HCT116 (cell line): ENCODE measurements at regions not wholly inside any gene's neighbourhood (a gene's known extent, or its start where the extent isn't known, plus 50 kb on each side); places are given as distances from the start of the nearest gene placed in this dataset.

Experiments
- ATAC-seq: fragments of 200-7000 bp; cut with Tn5 transposase; 2 replicates; pipeline ENCODE4 v1.9.1; 2020; ENCODE audit warnings: mild to moderate bottlenecking, moderate library complexity
- BruUV-seq: library from RNA; stranded (reverse); fragments of 400-500 nt; replicated peaks from 2 replicates; lab custom pipeline; 2021; lab: Mats Ljungman, UMichigan
- CTCF ChIA-PET: fragments of 300-600 bp; sonication (Branson Sonifier 250); formaldehyde crosslinking; loops from one replicate; lab custom pipeline; 2021; ENCODE audit warnings: antibody characterized with exemption; lab: Charles Lee
- POLR2A ChIA-PET: fragments of 300-600, 350-600 bp; sonication (Branson Sonifier 250); formaldehyde crosslinking; loops from one replicate; lab custom pipeline; 2021; ENCODE audit warnings: antibody characterized with exemption; lab: Charles Lee
- RAD21 ChIA-PET, 2 experiments: fragments of 300-600 bp; sonication (Branson Sonifier 250); formaldehyde crosslinking; loops; one replicate each; lab custom pipeline; 2023; ENCODE audit warnings: low total read pairs in 2 of 2; ENCODE audit not compliant: uncharacterized antibody in 2 of 2, unreplicated experiment in 2 of 2, low non-redundant PET in 1 of 2; lab: Charles Lee
- DNase-seq: peaks from one replicate; pipeline ENCODE4 v3.0.0-alpha.2; 2010; ENCODE audit warnings: low read depth, low spot score
- H2AFZ ChIP-seq: fragments of 200-600 bp; shearing (Covaris generic), sonication (generic); 2 replicates; pipeline ENCODE4 v1.6.1; 2017; ENCODE audit warnings: low read depth, mixed run types, mixed read lengths, antibody characterized with exemption, low read length; ENCODE audit not compliant: poor library complexity, severe bottlenecking
- H3K27ac ChIP-seq: 2 replicates; pipeline ENCODE4 v1.5.1; 2012; ENCODE audit warnings: low read depth, low read length
- H3K27me3 ChIP-seq: fragments of 200-600 bp; sonication (generic); 2 replicates; pipeline ENCODE4 v1.6.1; 2016; ENCODE audit warnings: mixed run types, low read length, mixed read lengths; ENCODE audit not compliant: insufficient read depth
- H3K36me3 ChIP-seq, 2 experiments: fragments of 200-500 bp in 1 of 2; fragments of 200-600 bp in 1 of 2; sonication (Bioruptor generic) in 1 of 2; sonication (generic) in 1 of 2; 2 replicates each; pipeline versions ENCODE4 v1.5.1 to v1.6.1; 2014 to 2016; ENCODE audit warnings: low read length in 2 of 2, inconsistent platforms in 1 of 2, mixed read lengths in 1 of 2, mixed run types in 1 of 2; ENCODE audit not compliant: insufficient read depth in 2 of 2, control insufficient read depth in 1 of 2
- H3K4me1 ChIP-seq, 2 experiments: fragments of 200-600 bp in 1 of 2; sonication (generic) in 1 of 2; 2 replicates each; pipeline versions ENCODE4 v1.5.1 to v1.6.1; 2012 to 2017; ENCODE audit warnings: low read length in 2 of 2, inconsistent platforms in 1 of 2, mild to moderate bottlenecking in 1 of 2, mixed read lengths in 1 of 2, mixed run types in 1 of 2, moderate library complexity in 1 of 2; ENCODE audit not compliant: insufficient read depth in 2 of 2, control insufficient read depth in 1 of 2
- H3K4me2 ChIP-seq: fragments of 200-600 bp; sonication (generic); 2 replicates; pipeline ENCODE4 v1.6.1; 2017; ENCODE audit warnings: mixed run types, low read length, mixed read lengths
- H3K4me3 ChIP-seq, 2 experiments: fragments of 200-600 bp in 1 of 2; sonication (generic) in 1 of 2; replicated peaks in 1 of 2; 2 replicates each; pipeline ENCODE4 v1.5.1; 2011 to 2016; ENCODE audit warnings: low read length in 2 of 2, control low read depth in 1 of 2, low read depth in 1 of 2, mild to moderate bottlenecking in 1 of 2, mixed read lengths in 1 of 2, mixed run types in 1 of 2
- H3K79me2 ChIP-seq: fragments of 200-600 bp; sonication (generic); 2 replicates; pipeline ENCODE4 v1.6.1; 2017; ENCODE audit warnings: mild to moderate bottlenecking, mixed run types, low read length, moderate library complexity, mixed read lengths; ENCODE audit not compliant: insufficient read depth
- H3K9ac ChIP-seq: fragments of 200-600 bp; sonication (generic); 2 replicates; pipeline ENCODE4 v1.6.1; 2016; ENCODE audit warnings: low read length, mixed read lengths
- H3K9me2 ChIP-seq: fragments of 200-600 bp; sonication (generic), shearing (Covaris generic); 2 replicates; pipeline ENCODE4 v1.6.1; 2017; ENCODE audit warnings: mixed run types, mild to moderate bottlenecking, moderate library complexity; ENCODE audit not compliant: insufficient read depth
- H3K9me3 ChIP-seq, 2 experiments: fragments of 200-500 bp in 1 of 2; fragments of 200-600 bp in 1 of 2; sonication (Bioruptor generic) in 1 of 2; sonication (generic) in 1 of 2; 2 replicates each; pipeline ENCODE4 v1.6.1; 2014 to 2017; ENCODE audit warnings: low read length in 2 of 2, mixed read lengths in 2 of 2, inconsistent platforms in 1 of 2, low read depth in 1 of 2, mild to moderate bottlenecking in 1 of 2, mixed run types in 1 of 2, moderate library complexity in 1 of 2; ENCODE audit not compliant: control insufficient read depth in 1 of 2, insufficient read depth in 1 of 2
- H4K20me1 ChIP-seq: fragments of 200-600 bp; sonication (generic), shearing (Covaris generic); 2 replicates; pipeline ENCODE4 v1.6.1; 2017; ENCODE audit warnings: mixed run types, mild to moderate bottlenecking, moderate library complexity; ENCODE audit not compliant: insufficient read depth
- JUND ChIP-seq: IDR thresholded peaks from 2 replicates; pipeline ENCODE4 v1.6.1; 2012
- POLR2AphosphoS5 ChIP-seq: IDR thresholded peaks from 2 replicates; pipeline ENCODE4 v1.6.1; 2011; ENCODE audit warnings: mild to moderate bottlenecking, low read depth, low read length, moderate library complexity
- RAD21 ChIP-seq: IDR thresholded peaks from 2 replicates; pipeline ENCODE4 v1.6.1; 2012; ENCODE audit warnings: low read depth, mild to moderate bottlenecking
- REST ChIP-seq: IDR thresholded peaks from 2 replicates; pipeline ENCODE4 v1.6.1; 2012; ENCODE audit warnings: low read depth
- SIN3A ChIP-seq: IDR thresholded peaks from 2 replicates; pipeline ENCODE4 v1.6.1; 2012; ENCODE audit warnings: low read depth
- intact Hi-C: fragments of 100-400 bp; cut with micrococcal nuclease; formaldehyde crosslinking; loops from 2 replicates; pipeline ENCODE4 v1.10.0; 2022
- TF ChIP-seq, protein P1 (sequence below), 3 experiments: fragments of 200-600 bp in 1 of 3; sonication (generic) in 1 of 3; IDR thresholded peaks in 2 of 3; conservative IDR thresholded peaks in 1 of 3; 2 replicates each; pipeline ENCODE4 v1.5.1; 2012 to 2017; ENCODE audit warnings: low read depth in 2 of 3, low read length in 2 of 3, antibody characterized with exemption in 1 of 3, borderline replicate concordance in 1 of 3, control low read depth in 1 of 3, mild to moderate bottlenecking in 1 of 3, mixed read lengths in 1 of 3, mixed run types in 1 of 3, moderate library complexity in 1 of 3; ENCODE audit not compliant: insufficient read depth in 1 of 3

DNA sequence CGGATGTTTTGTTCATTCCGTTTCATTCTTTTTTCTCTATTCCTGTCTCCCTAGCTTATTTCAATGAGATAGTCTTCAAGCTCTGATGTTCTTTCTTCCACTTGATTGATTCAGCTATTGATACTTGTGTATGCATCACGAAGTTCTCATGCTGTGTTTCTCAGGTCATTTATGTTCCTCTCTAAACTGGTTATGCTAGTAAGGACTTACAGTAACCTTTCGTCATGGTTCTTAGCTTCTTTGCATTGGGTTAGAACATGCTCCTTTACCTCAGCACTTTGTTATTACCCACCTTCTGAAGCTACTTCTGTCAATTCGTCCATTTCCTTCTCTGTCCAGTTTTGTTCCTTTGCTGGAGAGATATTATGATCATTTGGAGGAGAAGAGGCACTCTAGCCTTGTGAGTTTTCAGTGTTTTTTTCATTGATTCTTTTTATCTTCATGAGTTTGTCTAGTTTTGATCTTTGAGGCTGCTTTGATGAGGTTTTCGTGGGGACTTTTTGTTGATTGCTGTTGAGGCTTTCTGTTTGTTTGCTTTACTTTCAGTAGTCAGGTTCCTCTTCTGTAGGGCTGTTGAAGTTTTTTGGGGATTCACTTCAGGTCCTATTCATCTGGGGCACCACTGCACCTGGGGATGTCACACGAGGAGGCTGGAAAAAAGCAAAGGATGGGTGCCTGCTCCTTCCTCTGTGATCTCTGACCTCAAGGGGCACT, 496.9 kb upstream of the LRRC7 start (continued):
- TF ChIP-seq REST (no peak), RAD21 (no peak)

DNA sequence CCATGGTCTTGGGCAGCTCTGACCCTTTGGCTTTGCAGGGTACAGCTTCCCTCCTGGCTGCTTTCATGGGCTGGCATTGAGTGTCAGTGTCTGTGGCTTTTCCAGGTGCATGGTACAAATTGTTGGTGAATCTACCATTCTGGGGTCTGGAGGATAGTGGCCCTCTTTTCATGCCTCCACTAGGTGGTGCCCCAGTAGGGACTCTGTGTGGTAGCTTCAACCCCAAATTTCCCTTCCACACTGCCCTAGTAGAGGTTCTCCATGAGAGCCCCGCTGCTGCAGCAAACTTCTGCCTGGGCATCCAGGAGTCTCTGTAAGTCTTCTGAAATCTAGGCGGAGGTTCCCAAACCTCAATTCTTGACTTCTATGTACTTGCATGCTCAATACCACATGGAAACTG, 494.5 kb upstream of the LRRC7 start:
- intact Hi-C loops: no loop called here
- TF ChIP-seq, protein P1, sequence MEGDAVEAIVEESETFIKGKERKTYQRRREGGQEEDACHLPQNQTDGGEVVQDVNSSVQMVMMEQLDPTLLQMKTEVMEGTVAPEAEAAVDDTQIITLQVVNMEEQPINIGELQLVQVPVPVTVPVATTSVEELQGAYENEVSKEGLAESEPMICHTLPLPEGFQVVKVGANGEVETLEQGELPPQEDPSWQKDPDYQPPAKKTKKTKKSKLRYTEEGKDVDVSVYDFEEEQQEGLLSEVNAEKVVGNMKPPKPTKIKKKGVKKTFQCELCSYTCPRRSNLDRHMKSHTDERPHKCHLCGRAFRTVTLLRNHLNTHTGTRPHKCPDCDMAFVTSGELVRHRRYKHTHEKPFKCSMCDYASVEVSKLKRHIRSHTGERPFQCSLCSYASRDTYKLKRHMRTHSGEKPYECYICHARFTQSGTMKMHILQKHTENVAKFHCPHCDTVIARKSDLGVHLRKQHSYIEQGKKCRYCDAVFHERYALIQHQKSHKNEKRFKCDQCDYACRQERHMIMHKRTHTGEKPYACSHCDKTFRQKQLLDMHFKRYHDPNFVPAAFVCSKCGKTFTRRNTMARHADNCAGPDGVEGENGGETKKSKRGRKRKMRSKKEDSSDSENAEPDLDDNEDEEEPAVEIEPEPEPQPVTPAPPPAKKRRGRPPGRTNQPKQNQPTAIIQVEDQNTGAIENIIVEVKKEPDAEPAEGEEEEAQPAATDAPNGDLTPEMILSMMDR (IDR thresholded peaks at IDR 0.05 in 2 of 3, conservative IDR thresholded peaks at IDR 0.05 in 1 of 3; ENCODE audit: borderline replicate concordance in 1 of 3, insufficient read depth in 1 of 3, low read depth in 2 of 3, low read length in 2 of 3): peak in 2 of 3 experiments; percentile 31 to 46; a peak in 4 of 6 replicates
- peak; percentile 34 for TF ChIP-seq RAD21
- TF ChIP-seq POLR2AphosphoS5: no peak
- TF ChIP-seq SIN3A: no peak
- no peak for TF ChIP-seq JUND
- no peaks in the 10 kb centered on the region for H3K27me3 ChIP-seq
- H4K20me1 ChIP-seq: no peaks in the 10 kb centered on the region
- ChIA-PET RAD21 (no interaction called here), CTCF (no interaction called here), POLR2A (no interaction called here)
- H3K27ac ChIP-seq: no peak overlapping the region
- no peaks in the 10 kb centered on the region for H3K36me3 ChIP-seq
- no peaks in the 10 kb centered on the region for H3K9me3 ChIP-seq
- H3K9me2 ChIP-seq: no peaks in the 10 kb centered on the region
- ATAC-seq: peak; percentile 38; the same call in 1 of the 2 replicates
- BruUV-seq: no TSS peak
- H3K79me2 ChIP-seq: no peaks in the 10 kb centered on the region
- no peaks in the 10 kb centered on the region for H3K4me1 ChIP-seq
- no peak overlapping the region for H3K9ac ChIP-seq
- no peak overlapping the region for H2AFZ ChIP-seq
- no peak for DNase-seq
- no peak overlapping the region for H3K4me2 ChIP-seq
- no peak overlapping the region for H3K4me3 ChIP-seq
